WTC11 (cell line): ENCODE measurements at regions not wholly inside any gene's neighbourhood (a gene's known extent, or its start where the extent isn't known, plus 50 kb on each side); places are given as distances from the start of the nearest gene placed in this dataset.

Experiments
- ATAC-seq: fragments of 200-7000 bp; cut with Tn5 transposase; 2 replicates; pipeline ENCODE4 v1.10.0; 2021; ENCODE audit warnings: mild to moderate bottlenecking, moderate library complexity
- CTCF ChIA-PET: fragments of 300-600 bp; sonication (Branson Sonifier 250); formaldehyde crosslinking; loops from one replicate; lab custom pipeline; 2021; ENCODE audit warnings: antibody characterized with exemption; lab: Charles Lee
- POLR2A ChIA-PET: fragments of 350-600 bp; sonication (Branson Sonifier 250); formaldehyde crosslinking; loops from one replicate; lab custom pipeline; 2021; ENCODE audit warnings: antibody characterized with exemption; lab: Charles Lee
- DNase-seq: peaks from one replicate; pipeline ENCODE4 v3.0.0; 2021; ENCODE audit warnings: low spot score
- H3K27ac Mint-ChIP-seq: 2 replicates; pipeline ENCODE4 v1.8.0; 2021; ENCODE audit warnings: mixed read lengths
- H3K27me3 Mint-ChIP-seq: 2 replicates; pipeline ENCODE4 v1.8.0; 2021; ENCODE audit warnings: low read depth, mild to moderate bottlenecking, moderate library complexity, mixed read lengths
- H3K36me3 Mint-ChIP-seq: 2 replicates; pipeline ENCODE4 v1.8.0; 2021; ENCODE audit warnings: mixed read lengths
- H3K4me1 Mint-ChIP-seq: 2 replicates; pipeline ENCODE4 v1.8.0; 2022; ENCODE audit warnings: mixed read lengths
- H3K4me3 Mint-ChIP-seq: 2 replicates; pipeline ENCODE4 v1.8.0; 2021; ENCODE audit warnings: mild to moderate bottlenecking, moderate library complexity, mixed read lengths
- H3K9me3 Mint-ChIP-seq: 2 replicates; pipeline ENCODE4 v1.8.0; 2021; ENCODE audit warnings: mixed read lengths
- ESRRA ChIP-seq: sonication (generic); formaldehyde crosslinking; IDR thresholded peaks from 2 replicates; pipeline ENCODE4 v1.8.1; 2022; ENCODE audit warnings: mild to moderate bottlenecking, missing genetic modification reagents, borderline replicate concordance
- FOXP1 ChIP-seq: sonication (generic); formaldehyde crosslinking; IDR thresholded peaks from 2 replicates; pipeline ENCODE4 v1.8.0; 2022; ENCODE audit warnings: missing genetic modification reagents, mild to moderate bottlenecking, moderate library complexity, borderline replicate concordance
- IRF2 ChIP-seq: sonication (generic); formaldehyde crosslinking; IDR thresholded peaks from 2 replicates; pipeline ENCODE4 v1.8.0; 2022; ENCODE audit warnings: low read depth, missing genetic modification reagents, borderline replicate concordance
- JUN ChIP-seq: sonication (generic); formaldehyde crosslinking; IDR thresholded peaks from 2 replicates; pipeline ENCODE4 v1.8.0; 2023; ENCODE audit warnings: mild to moderate bottlenecking, missing genetic modification reagents
- KAT7 ChIP-seq: sonication (generic); formaldehyde crosslinking; IDR thresholded peaks from 2 replicates; pipeline ENCODE4 v1.8.1; 2023; ENCODE audit warnings: missing genetic modification reagents, mild to moderate bottlenecking, borderline replicate concordance
- NR3C1 ChIP-seq: sonication (generic); formaldehyde crosslinking; conservative IDR thresholded peaks from 2 replicates; pipeline ENCODE4 v1.8.1; 2023; ENCODE audit warnings: low read depth, mild to moderate bottlenecking, missing genetic modification reagents
- RELA ChIP-seq: sonication (generic); formaldehyde crosslinking; IDR thresholded peaks from 2 replicates; pipeline ENCODE4 v1.8.1; 2022; ENCODE audit warnings: missing genetic modification reagents, mild to moderate bottlenecking, borderline replicate concordance
- TP53 ChIP-seq: sonication (generic); formaldehyde crosslinking; IDR thresholded peaks from 2 replicates; pipeline ENCODE4 v1.8.1; 2023; ENCODE audit warnings: mild to moderate bottlenecking, missing genetic modification reagents
- ZNF317 ChIP-seq: sonication (generic); formaldehyde crosslinking; IDR thresholded peaks from 2 replicates; pipeline ENCODE4 v1.8.1; 2023; ENCODE audit warnings: low read depth, mild to moderate bottlenecking, moderate library complexity, missing genetic modification reagents, borderline replicate concordance
- ZNF671 ChIP-seq: fragments of 250-450 bp; sonication (Bioruptor Pico); IDR thresholded peaks from 2 replicates; pipeline ENCODE4 v1.8.0; 2021; ENCODE audit warnings: mild to moderate bottlenecking
- TF ChIP-seq, protein P1 (sequence below): sonication (generic); formaldehyde crosslinking; IDR thresholded peaks from 2 replicates; pipeline ENCODE4 v1.8.1; 2023; ENCODE audit warnings: mild to moderate bottlenecking, missing genetic modification reagents
- TF ChIP-seq, protein P2 (sequence below): sonication (generic); formaldehyde crosslinking; IDR thresholded peaks from 2 replicates; pipeline ENCODE4 v1.8.1; 2023; ENCODE audit warnings: mild to moderate bottlenecking, missing genetic modification reagents, borderline replicate concordance
- TF ChIP-seq, protein P3 (sequence below): fragments of 250-450 bp; sonication (Bioruptor Pico); IDR thresholded peaks from 2 replicates; pipeline ENCODE4 v1.9.0; 2021; ENCODE audit warnings: mild to moderate bottlenecking
- TF ChIP-seq, protein P4 (sequence below): sonication (generic); formaldehyde crosslinking; IDR thresholded peaks from 2 replicates; pipeline ENCODE4 v1.8.1; 2023; ENCODE audit warnings: mild to moderate bottlenecking, missing genetic modification reagents
- TF ChIP-seq, protein P5 (sequence below): sonication (generic); formaldehyde crosslinking; IDR thresholded peaks from 2 replicates; pipeline ENCODE4 v1.8.1; 2022; ENCODE audit warnings: low read depth, missing genetic modification reagents, borderline replicate concordance
- TF ChIP-seq, protein P6 (sequence below): fragments of 250-450 bp; sonication (Bioruptor Pico); IDR thresholded peaks from 2 replicates; pipeline ENCODE4 v1.8.0; 2021; ENCODE audit warnings: mild to moderate bottlenecking
- TF ChIP-seq, protein P7 (sequence below): sonication (generic); formaldehyde crosslinking; IDR thresholded peaks from 2 replicates; pipeline ENCODE4 v1.8.1; 2022; ENCODE audit warnings: missing genetic modification reagents, borderline replicate concordance
- TF ChIP-seq, protein P8 (sequence below): sonication (generic); formaldehyde crosslinking; IDR thresholded peaks from 2 replicates; pipeline ENCODE4 v1.8.1; 2022; ENCODE audit warnings: low read depth, mild to moderate bottlenecking, moderate library complexity, missing genetic modification reagents, borderline replicate concordance

DNA sequence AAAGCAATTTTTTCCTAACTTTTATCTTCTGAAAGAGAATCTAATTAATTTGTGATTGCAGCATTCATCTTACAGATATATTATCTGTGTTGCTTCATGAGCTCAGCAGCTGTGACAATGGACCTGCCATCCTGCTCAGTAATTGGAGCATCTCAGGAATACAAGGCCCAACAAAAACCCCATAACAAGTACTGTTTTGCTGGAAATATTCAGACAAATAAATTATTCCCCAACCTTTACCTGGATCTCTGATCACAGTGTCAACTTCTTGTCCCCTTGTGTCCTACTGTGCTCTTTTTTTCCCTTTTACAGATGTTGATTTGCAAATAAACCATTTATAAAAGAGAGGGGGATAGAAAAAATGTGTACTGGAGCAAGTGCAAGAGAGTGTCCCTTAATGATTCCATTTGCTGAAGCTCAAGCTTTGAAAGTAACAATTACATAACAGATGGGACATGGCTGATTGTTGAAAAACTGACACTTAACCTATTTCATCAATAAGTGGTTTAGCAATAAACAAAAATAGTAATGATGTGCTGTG lies 1063.4 kb upstream of the GHITM start:
- ChIA-PET POLR2A (no interaction called here), CTCF (no interaction called here)
- no peak for ATAC-seq
- Mint-ChIP-seq H3K27me3 (no peaks in the 10 kb centered on the region), H3K36me3 (peaks cover 18% of the 10 kb centered on the region), H3K27ac (no peak overlapping the region), H3K4me3 (no peak overlapping the region), H3K9me3 (peaks cover 31% of the 10 kb centered on the region), H3K4me1 (peaks cover 32% of the 10 kb centered on the region)
- DNase-seq = no peak
- TF ChIP-seq, protein P1, sequence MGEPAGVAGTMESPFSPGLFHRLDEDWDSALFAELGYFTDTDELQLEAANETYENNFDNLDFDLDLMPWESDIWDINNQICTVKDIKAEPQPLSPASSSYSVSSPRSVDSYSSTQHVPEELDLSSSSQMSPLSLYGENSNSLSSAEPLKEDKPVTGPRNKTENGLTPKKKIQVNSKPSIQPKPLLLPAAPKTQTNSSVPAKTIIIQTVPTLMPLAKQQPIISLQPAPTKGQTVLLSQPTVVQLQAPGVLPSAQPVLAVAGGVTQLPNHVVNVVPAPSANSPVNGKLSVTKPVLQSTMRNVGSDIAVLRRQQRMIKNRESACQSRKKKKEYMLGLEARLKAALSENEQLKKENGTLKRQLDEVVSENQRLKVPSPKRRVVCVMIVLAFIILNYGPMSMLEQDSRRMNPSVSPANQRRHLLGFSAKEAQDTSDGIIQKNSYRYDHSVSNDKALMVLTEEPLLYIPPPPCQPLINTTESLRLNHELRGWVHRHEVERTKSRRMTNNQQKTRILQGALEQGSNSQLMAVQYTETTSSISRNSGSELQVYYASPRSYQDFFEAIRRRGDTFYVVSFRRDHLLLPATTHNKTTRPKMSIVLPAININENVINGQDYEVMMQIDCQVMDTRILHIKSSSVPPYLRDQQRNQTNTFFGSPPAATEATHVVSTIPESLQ (CRISPR knock-in tag) = no peak
- TF ChIP-seq ZNF317 (CRISPR knock-in tag) (no peak), ESRRA (no peak), FOXP1 (CRISPR knock-in tag) (no peak), JUN (CRISPR knock-in tag) (no peak), RELA (CRISPR knock-in tag) (no peak), IRF2 (CRISPR knock-in tag) (no peak), NR3C1 (CRISPR knock-in tag) (no peak), KAT7 (no peak), ZNF671 (no peak), TP53 (no peak)
- TF ChIP-seq, protein P2, sequence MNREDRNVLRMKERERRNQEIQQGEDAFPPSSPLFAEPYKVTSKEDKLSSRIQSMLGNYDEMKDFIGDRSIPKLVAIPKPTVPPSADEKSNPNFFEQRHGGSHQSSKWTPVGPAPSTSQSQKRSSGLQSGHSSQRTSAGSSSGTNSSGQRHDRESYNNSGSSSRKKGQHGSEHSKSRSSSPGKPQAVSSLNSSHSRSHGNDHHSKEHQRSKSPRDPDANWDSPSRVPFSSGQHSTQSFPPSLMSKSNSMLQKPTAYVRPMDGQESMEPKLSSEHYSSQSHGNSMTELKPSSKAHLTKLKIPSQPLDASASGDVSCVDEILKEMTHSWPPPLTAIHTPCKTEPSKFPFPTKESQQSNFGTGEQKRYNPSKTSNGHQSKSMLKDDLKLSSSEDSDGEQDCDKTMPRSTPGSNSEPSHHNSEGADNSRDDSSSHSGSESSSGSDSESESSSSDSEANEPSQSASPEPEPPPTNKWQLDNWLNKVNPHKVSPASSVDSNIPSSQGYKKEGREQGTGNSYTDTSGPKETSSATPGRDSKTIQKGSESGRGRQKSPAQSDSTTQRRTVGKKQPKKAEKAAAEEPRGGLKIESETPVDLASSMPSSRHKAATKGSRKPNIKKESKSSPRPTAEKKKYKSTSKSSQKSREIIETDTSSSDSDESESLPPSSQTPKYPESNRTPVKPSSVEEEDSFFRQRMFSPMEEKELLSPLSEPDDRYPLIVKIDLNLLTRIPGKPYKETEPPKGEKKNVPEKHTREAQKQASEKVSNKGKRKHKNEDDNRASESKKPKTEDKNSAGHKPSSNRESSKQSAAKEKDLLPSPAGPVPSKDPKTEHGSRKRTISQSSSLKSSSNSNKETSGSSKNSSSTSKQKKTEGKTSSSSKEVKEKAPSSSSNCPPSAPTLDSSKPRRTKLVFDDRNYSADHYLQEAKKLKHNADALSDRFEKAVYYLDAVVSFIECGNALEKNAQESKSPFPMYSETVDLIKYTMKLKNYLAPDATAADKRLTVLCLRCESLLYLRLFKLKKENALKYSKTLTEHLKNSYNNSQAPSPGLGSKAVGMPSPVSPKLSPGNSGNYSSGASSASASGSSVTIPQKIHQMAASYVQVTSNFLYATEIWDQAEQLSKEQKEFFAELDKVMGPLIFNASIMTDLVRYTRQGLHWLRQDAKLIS (CRISPR knock-in tag) = no peak
- TF ChIP-seq, protein P3, sequence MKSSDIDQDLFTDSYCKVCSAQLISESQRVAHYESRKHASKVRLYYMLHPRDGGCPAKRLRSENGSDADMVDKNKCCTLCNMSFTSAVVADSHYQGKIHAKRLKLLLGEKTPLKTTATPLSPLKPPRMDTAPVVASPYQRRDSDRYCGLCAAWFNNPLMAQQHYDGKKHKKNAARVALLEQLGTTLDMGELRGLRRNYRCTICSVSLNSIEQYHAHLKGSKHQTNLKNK (CRISPR knock-in tag) = no peak
- TF ChIP-seq, protein P4, sequence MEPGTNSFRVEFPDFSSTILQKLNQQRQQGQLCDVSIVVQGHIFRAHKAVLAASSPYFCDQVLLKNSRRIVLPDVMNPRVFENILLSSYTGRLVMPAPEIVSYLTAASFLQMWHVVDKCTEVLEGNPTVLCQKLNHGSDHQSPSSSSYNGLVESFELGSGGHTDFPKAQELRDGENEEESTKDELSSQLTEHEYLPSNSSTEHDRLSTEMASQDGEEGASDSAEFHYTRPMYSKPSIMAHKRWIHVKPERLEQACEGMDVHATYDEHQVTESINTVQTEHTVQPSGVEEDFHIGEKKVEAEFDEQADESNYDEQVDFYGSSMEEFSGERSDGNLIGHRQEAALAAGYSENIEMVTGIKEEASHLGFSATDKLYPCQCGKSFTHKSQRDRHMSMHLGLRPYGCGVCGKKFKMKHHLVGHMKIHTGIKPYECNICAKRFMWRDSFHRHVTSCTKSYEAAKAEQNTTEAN = no peak
- TF ChIP-seq, protein P5, sequence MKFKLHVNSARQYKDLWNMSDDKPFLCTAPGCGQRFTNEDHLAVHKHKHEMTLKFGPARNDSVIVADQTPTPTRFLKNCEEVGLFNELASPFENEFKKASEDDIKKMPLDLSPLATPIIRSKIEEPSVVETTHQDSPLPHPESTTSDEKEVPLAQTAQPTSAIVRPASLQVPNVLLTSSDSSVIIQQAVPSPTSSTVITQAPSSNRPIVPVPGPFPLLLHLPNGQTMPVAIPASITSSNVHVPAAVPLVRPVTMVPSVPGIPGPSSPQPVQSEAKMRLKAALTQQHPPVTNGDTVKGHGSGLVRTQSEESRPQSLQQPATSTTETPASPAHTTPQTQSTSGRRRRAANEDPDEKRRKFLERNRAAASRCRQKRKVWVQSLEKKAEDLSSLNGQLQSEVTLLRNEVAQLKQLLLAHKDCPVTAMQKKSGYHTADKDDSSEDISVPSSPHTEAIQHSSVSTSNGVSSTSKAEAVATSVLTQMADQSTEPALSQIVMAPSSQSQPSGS (CRISPR knock-in tag) = no peak
- TF ChIP-seq, protein P6, sequence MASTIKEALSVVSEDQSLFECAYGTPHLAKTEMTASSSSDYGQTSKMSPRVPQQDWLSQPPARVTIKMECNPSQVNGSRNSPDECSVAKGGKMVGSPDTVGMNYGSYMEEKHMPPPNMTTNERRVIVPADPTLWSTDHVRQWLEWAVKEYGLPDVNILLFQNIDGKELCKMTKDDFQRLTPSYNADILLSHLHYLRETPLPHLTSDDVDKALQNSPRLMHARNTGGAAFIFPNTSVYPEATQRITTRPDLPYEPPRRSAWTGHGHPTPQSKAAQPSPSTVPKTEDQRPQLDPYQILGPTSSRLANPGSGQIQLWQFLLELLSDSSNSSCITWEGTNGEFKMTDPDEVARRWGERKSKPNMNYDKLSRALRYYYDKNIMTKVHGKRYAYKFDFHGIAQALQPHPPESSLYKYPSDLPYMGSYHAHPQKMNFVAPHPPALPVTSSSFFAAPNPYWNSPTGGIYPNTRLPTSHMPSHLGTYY (CRISPR knock-in tag) = no peak
- TF ChIP-seq, protein P7, sequence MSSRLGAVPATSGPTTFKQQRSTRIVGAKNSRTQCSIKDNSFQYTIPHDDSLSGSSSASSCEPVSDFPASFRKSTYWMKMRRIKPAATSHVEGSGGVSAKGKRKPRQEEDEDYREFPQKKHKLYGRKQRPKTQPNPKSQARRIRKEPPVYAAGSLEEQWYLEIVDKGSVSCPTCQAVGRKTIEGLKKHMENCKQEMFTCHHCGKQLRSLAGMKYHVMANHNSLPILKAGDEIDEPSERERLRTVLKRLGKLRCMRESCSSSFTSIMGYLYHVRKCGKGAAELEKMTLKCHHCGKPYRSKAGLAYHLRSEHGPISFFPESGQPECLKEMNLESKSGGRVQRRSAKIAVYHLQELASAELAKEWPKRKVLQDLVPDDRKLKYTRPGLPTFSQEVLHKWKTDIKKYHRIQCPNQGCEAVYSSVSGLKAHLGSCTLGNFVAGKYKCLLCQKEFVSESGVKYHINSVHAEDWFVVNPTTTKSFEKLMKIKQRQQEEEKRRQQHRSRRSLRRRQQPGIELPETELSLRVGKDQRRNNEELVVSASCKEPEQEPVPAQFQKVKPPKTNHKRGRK (CRISPR knock-in tag) = no peak
- TF ChIP-seq, protein P8, sequence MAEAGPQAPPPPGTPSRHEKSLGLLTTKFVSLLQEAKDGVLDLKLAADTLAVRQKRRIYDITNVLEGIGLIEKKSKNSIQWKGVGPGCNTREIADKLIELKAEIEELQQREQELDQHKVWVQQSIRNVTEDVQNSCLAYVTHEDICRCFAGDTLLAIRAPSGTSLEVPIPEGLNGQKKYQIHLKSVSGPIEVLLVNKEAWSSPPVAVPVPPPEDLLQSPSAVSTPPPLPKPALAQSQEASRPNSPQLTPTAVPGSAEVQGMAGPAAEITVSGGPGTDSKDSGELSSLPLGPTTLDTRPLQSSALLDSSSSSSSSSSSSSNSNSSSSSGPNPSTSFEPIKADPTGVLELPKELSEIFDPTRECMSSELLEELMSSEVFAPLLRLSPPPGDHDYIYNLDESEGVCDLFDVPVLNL = no peak
